ENCODE measurements at regions not wholly inside any gene's neighbourhood (a gene's known extent, or its start where the extent isn't known, plus 50 kb on each side); places are given as distances from the start of the nearest gene placed in this dataset.

- intact Hi-C loops (cut with DNase I): no loop called here
- H3K27me3 ChIP-seq: no peaks in the 10 kb centered on the region
- H3K4me3 ChIP-seq: no peak overlapping the region
- DNase-seq (peak in 2 of 4 donors; percentile 37 to 52), ATAC-seq (no peak)
- TF ChIP-seq, protein P1, sequence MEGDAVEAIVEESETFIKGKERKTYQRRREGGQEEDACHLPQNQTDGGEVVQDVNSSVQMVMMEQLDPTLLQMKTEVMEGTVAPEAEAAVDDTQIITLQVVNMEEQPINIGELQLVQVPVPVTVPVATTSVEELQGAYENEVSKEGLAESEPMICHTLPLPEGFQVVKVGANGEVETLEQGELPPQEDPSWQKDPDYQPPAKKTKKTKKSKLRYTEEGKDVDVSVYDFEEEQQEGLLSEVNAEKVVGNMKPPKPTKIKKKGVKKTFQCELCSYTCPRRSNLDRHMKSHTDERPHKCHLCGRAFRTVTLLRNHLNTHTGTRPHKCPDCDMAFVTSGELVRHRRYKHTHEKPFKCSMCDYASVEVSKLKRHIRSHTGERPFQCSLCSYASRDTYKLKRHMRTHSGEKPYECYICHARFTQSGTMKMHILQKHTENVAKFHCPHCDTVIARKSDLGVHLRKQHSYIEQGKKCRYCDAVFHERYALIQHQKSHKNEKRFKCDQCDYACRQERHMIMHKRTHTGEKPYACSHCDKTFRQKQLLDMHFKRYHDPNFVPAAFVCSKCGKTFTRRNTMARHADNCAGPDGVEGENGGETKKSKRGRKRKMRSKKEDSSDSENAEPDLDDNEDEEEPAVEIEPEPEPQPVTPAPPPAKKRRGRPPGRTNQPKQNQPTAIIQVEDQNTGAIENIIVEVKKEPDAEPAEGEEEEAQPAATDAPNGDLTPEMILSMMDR (IDR thresholded peaks at IDR 0.05): no peak
- no peaks in the 10 kb centered on the region for H3K36me3 ChIP-seq
- H3K27ac ChIP-seq: no peak overlapping the region
- H3K4me1 ChIP-seq: no peaks in the 10 kb centered on the region
- no peaks in the 10 kb centered on the region for H3K9me3 ChIP-seq
Observed at GRCh38 chr4:164508771-164509170, 245.2 kb upstream of the SMIM31 start.

DNA sequence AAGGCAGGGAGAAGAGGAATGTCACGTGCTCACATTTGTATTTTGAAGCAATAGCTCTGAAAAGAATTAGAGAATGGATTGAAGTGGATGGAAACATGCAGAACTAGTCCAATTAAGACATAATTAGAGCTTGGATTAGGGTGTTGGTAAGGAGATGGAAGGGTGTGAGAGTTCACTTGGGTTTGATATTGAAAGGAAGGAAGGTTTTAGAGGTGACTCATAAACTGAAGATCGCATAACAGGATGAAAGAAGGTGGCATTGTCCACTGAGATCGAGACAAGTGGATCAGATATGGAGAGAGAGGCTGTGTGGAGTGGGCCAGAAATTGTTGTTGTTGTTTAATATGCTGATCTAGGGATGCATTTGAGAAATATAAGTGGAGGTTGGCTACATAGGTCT, 244.0 kb upstream of the SMIM31 start:
- intact Hi-C loops (cut with DNase I): no loop called here
- no peak for DNase-seq
- TF ChIP-seq, protein P1 (IDR thresholded peaks at IDR 0.05): no peak
- Histone ChIP-seq H3K9me3 (no peaks in the 10 kb centered on the region), H3K4me3 (no peak overlapping the region), H3K27ac (no peak overlapping the region), H3K36me3 (no peaks in the 10 kb centered on the region), H3K27me3 (no peaks in the 10 kb centered on the region), H3K4me1 (no peaks in the 10 kb centered on the region)
- no peak for ATAC-seq

- no peak overlapping the region for H3K4me3 ChIP-seq
- intact Hi-C loops (cut with DNase I): no loop called here
- H3K27ac ChIP-seq: no peak overlapping the region
- peaks cover 0 to 4% of the 10 kb centered on the region in 2 donors for H3K9me3 ChIP-seq
- TF ChIP-seq, protein P1 (IDR thresholded peaks at IDR 0.05): no peak
- DNase-seq (no peak), ATAC-seq (no peak)
- no peaks in the 10 kb centered on the region for H3K27me3 ChIP-seq
- no peaks in the 10 kb centered on the region for H3K36me3 ChIP-seq
- H3K4me1 ChIP-seq: no peaks in the 10 kb centered on the region
Observed at GRCh38 chr4:164512124-164512523, 241.8 kb upstream of the SMIM31 start.

- H3K9me3 ChIP-seq: peaks cover 0 to 4% of the 10 kb centered on the region in 2 donors
- no peak for ATAC-seq
- no peak overlapping the region for H3K27ac ChIP-seq
- no peaks in the 10 kb centered on the region for H3K27me3 ChIP-seq
- H3K4me1 ChIP-seq: no peaks in the 10 kb centered on the region
- TF ChIP-seq, protein P1 (IDR thresholded peaks at IDR 0.05): no peak
- no peaks in the 10 kb centered on the region for H3K36me3 ChIP-seq
- intact Hi-C loops (cut with DNase I): no loop called here
- DNase-seq: no peak
- H3K4me3 ChIP-seq: no peak overlapping the region
Observed at GRCh38 chr4:164514765-164515164, 239.2 kb upstream of the SMIM31 start.

DNA sequence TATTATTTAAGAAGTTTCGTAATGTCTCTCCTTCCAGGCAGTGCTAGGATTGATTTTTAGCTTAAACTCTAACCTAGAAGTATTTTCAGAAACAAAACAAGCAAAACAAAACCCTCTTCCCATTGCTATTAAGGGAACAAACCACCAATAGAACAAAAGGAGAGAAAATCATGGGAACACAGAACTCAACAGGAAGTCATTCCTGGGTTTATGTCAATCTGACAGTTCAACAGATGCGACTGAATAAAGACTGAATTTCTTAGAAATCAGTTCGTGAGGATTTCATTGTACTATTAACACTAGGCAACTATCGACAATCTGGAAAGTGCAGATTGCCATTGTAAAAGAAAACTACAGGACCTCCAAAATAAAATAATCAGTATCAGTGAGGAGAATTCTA, 229.1 kb upstream of the SMIM31 start:
- Histone ChIP-seq H3K4me3 (no peak overlapping the region), H3K4me1 (no peaks in the 10 kb centered on the region), H3K27me3 (no peaks in the 10 kb centered on the region), H3K9me3 (peaks cover 0 to 3% of the 10 kb centered on the region in 2 donors), H3K36me3 (no peaks in the 10 kb centered on the region), H3K27ac (no peak overlapping the region)
- TF ChIP-seq, protein P1 (IDR thresholded peaks at IDR 0.05): no peak
- DNase-seq (no peak), ATAC-seq (no peak)
- intact Hi-C loops (cut with DNase I): no loop called here

Measured in left lung (tissue), 4 donors.